Natural killer cell (primary cell): ENCODE measurements at regions not wholly inside any gene's neighbourhood (a gene's known extent, or its start where the extent isn't known, plus 50 kb on each side); places are given as distances from the start of the nearest gene placed in this dataset.

Experiments
- ATAC-seq, 3 donors: fragments of 150-1000 bp in 2 of 3; fragments of 200-7000 bp in 1 of 3; cut with Tn5 transposase; 1 replicate in 1 of 3; 2 replicates in 2 of 3; pipeline ENCODE4 v1.10.0; 2021; ENCODE audit warnings: mild to moderate bottlenecking in 2 of 3, moderate library complexity in 2 of 3
- DNase-seq, 2 donors: peaks; one replicate each; pipeline versions ENCODE4 v3.0.0 to v3.0.0-alpha.2; 2013 to 2021; ENCODE audit warnings: mixed read lengths in 1 of 2
- H3K27ac ChIP-seq: one replicate; pipeline ENCODE4 v1.5.1; 2013; ENCODE audit warnings: mild to moderate bottlenecking, low read length
- H3K27me3 ChIP-seq: one replicate; pipeline ENCODE4 v1.6.1; 2013; ENCODE audit warnings: low read length; ENCODE audit not compliant: control insufficient read depth, insufficient read depth
- H3K36me3 ChIP-seq: one replicate; pipeline ENCODE4 v1.6.1; 2013; ENCODE audit warnings: low read length; ENCODE audit not compliant: control insufficient read depth, insufficient read depth
- H3K4me1 ChIP-seq: one replicate; pipeline ENCODE4 v1.6.1; 2013; ENCODE audit warnings: low read length; ENCODE audit not compliant: control insufficient read depth, insufficient read depth
- H3K4me3 ChIP-seq: one replicate; pipeline ENCODE4 v1.5.1; 2013; ENCODE audit warnings: low read length
- H3K9me3 ChIP-seq: one replicate; pipeline ENCODE4 v1.6.1; 2013; ENCODE audit warnings: low read length; ENCODE audit not compliant: control insufficient read depth, insufficient read depth
- H3K27ac Mint-ChIP-seq, 2 donors: one replicate each; pipeline ENCODE4 v1.8.0; 2022; ENCODE audit warnings: mild to moderate bottlenecking in 2 of 2, mixed read lengths in 2 of 2, moderate library complexity in 1 of 2
- H3K27me3 Mint-ChIP-seq, 2 donors: one replicate each; pipeline ENCODE4 v1.8.0; 2022; ENCODE audit warnings: low read depth in 2 of 2, mixed read lengths in 2 of 2
- H3K36me3 Mint-ChIP-seq: one replicate; pipeline ENCODE4 v1.8.0; 2022; ENCODE audit warnings: mixed read lengths
- H3K4me1 Mint-ChIP-seq, 2 donors: one replicate each; pipeline ENCODE4 v1.8.0; 2022; ENCODE audit warnings: mixed read lengths in 2 of 2
- H3K4me3 Mint-ChIP-seq: one replicate; pipeline ENCODE4 v1.8.0; 2022; ENCODE audit warnings: mild to moderate bottlenecking, moderate library complexity, mixed read lengths
- H3K9me3 Mint-ChIP-seq, 2 donors: one replicate each; pipeline ENCODE4 v1.8.0; 2022; ENCODE audit warnings: mixed read lengths in 2 of 2
- WGBS: methylation state at CpG from one replicate; pipeline ENCODE4 v1.1.7; 2013; ENCODE audit warnings: missing lambda C conversion rate; ENCODE audit not compliant: insufficient coverage; 5-methylcytosine and 5-hydroxymethylcytosine counted together
- intact Hi-C: fragments of 100-400 bp; cut with micrococcal nuclease; formaldehyde crosslinking; loops from one replicate; pipeline ENCODE4 v1.14.2; 2022
- TF ChIP-seq, protein P1 (sequence below): fragments of 200-600 bp; IDR thresholded peaks from one replicate; pipeline ENCODE4 v1.8.0; 2022; ENCODE audit warnings: antibody characterized with exemption

DNA sequence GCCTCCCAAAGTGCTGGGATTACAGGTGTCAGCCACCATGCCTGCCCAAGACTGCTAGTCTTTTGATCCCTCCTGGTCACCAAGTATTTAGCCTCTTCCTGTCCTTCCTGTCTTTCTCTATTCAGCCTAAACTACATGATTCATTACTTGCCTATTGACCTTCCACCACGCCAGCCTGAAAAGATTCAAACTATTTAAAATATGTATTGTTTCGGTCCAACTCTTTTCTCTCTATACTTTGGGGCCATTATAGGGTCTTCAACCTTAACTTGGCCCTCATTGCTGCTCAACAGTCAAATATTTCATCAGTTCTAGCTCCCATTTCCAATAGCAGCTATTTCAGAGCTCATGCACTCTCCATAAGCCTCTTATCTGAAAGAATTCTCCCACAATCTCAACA lies 153.0 kb downstream of the TNFSF18 start:
- Mint-ChIP-seq H3K9me3 (no peaks in the 10 kb centered on the region), H3K4me3 (no peak overlapping the region), H3K27ac (no peak overlapping the region), H3K27me3 (peaks cover 0 to 6% of the 10 kb centered on the region in 2 donors), H3K4me1 (peaks cover 22 to 29% of the 10 kb centered on the region in 2 donors), H3K36me3 (no peaks in the 10 kb centered on the region)
- Histone ChIP-seq H3K36me3 (no peaks in the 10 kb centered on the region), H3K27ac (no peak overlapping the region), H3K9me3 (no peaks in the 10 kb centered on the region), H3K27me3 (no peaks in the 10 kb centered on the region), H3K4me3 (no peak overlapping the region), H3K4me1 (peaks cover 7% of the 10 kb centered on the region)
- TF ChIP-seq, protein P1, sequence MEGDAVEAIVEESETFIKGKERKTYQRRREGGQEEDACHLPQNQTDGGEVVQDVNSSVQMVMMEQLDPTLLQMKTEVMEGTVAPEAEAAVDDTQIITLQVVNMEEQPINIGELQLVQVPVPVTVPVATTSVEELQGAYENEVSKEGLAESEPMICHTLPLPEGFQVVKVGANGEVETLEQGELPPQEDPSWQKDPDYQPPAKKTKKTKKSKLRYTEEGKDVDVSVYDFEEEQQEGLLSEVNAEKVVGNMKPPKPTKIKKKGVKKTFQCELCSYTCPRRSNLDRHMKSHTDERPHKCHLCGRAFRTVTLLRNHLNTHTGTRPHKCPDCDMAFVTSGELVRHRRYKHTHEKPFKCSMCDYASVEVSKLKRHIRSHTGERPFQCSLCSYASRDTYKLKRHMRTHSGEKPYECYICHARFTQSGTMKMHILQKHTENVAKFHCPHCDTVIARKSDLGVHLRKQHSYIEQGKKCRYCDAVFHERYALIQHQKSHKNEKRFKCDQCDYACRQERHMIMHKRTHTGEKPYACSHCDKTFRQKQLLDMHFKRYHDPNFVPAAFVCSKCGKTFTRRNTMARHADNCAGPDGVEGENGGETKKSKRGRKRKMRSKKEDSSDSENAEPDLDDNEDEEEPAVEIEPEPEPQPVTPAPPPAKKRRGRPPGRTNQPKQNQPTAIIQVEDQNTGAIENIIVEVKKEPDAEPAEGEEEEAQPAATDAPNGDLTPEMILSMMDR = no peak
- ATAC-seq (no peak), DNase-seq (no peak)
- WGBS = 95% methylated on average over 2 of the region's 2 CpGs
- intact Hi-C loops = loop anchor here (5.0 kb wide), 1 partner anchor 80 kb away; no protein-coding TSS in a partner anchor

DNA sequence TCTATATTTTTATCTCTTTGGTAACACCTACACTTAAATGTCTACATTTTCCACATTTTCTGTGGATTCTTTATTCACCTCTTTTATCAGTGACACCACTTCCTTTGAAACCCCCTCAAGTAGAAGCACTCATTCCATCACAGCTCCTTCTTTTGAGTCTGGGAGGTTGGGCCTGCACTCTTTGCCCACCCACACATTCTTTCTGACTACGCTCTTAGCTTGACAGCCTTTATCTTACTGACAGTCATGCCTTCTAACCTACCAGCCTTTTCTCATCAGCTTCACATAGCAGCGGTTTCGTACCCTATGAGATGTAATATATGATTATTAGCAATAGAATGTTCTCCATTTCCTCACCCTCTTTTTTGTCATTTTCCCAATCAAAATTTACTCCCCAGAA lies 151.9 kb downstream of the TNFSF18 start:
- H3K27ac Mint-ChIP-seq = no peak overlapping the region

DNA sequence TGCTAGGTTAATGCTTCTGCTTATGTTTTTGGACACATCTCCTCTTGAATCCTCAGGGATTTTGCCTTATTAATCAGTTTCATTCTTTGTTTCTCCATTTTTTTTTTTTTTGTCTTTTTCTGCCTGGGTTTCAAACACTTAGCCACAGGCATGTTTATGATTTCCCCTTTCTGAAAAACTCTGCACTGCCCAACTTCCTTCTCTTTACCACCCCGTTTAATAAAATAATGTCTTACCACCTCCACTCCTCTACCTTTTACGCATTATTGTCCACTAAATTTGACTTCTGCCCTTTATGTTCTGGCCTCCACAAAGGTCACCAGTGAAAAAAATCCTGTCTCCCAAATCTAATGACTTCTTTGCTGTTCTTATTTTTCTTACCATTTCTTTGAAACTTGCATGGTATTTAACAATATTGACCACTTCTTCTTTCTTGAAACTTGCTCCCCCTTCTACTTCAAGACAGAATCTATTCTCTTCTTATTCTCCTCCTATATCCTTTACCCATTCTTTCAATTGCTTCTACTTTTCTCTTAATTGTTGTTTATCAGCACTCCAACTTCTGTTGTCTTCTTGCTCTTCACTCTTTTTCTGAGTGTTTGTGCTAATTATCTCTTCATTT lies 150.3 kb downstream of the TNFSF18 start:
- Histone ChIP-seq H3K27ac (no peak overlapping the region), H3K4me3 (no peak overlapping the region), H3K27me3 (no peaks in the 10 kb centered on the region), H3K36me3 (no peaks in the 10 kb centered on the region), H3K4me1 (peaks cover 3% of the 10 kb centered on the region), H3K9me3 (no peaks in the 10 kb centered on the region)
- DNase-seq (no peak), ATAC-seq (no peak)
- peaks cover 9 to 15% of the 10 kb centered on the region in 2 donors for H3K4me1 Mint-ChIP-seq
- H3K9me3 Mint-ChIP-seq = no peaks in the 10 kb centered on the region
- H3K27ac Mint-ChIP-seq = peak overlapping the region in 1 of 2 donors; percentile 5
- peaks cover 0 to 6% of the 10 kb centered on the region in 2 donors for H3K27me3 Mint-ChIP-seq
- 23% methylated on average over 2 of the region's 2 CpGs for WGBS
- TF ChIP-seq, protein P1 = no peak
- H3K4me3 Mint-ChIP-seq = no peak overlapping the region
- intact Hi-C loops = no loop called here
- no peaks in the 10 kb centered on the region for H3K36me3 Mint-ChIP-seq

More for the DNA sequence above, 151.9 kb downstream of the TNFSF18 start:
- WGBS = 94% methylated on average over 1 of the region's 3 CpGs
- no peaks in the 10 kb centered on the region for H3K36me3 ChIP-seq
- Mint-ChIP-seq H3K27me3 (peaks cover 0 to 6% of the 10 kb centered on the region in 2 donors), H3K36me3 (no peaks in the 10 kb centered on the region), H3K4me1 (peaks cover 22 to 29% of the 10 kb centered on the region in 2 donors), H3K9me3 (no peaks in the 10 kb centered on the region), H3K4me3 (no peak overlapping the region)
- no peak overlapping the region for H3K4me3 ChIP-seq
- no peak for DNase-seq
- TF ChIP-seq, protein P1 = no peak
- peaks cover 7% of the 10 kb centered on the region for H3K4me1 ChIP-seq
- intact Hi-C loops = loop anchor here (5.0 kb wide), 1 partner anchor 82 kb away; no protein-coding TSS in a partner anchor
- H3K9me3 ChIP-seq = no peaks in the 10 kb centered on the region
- no peak for ATAC-seq
- H3K27ac ChIP-seq = no peak overlapping the region
- no peaks in the 10 kb centered on the region for H3K27me3 ChIP-seq

DNA sequence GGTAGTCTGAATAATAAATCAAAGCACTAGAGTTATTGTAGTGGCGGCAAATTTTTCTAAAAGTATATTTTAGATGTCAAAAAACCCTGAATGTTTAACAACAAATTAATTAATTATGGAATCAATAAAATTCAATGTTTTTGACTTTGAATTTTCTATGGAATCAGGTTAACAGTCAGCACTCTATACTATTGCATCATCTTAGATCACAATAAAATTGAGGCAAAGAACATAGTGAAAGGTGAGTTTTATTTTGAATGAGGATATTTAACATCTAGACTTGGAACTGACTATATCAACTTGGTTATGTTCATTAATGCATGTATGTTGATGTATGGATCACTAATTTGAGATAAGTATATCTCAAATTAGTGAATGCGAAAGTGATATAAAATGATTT lies 148.5 kb downstream of the TNFSF18 start:
- ATAC-seq (no peak), DNase-seq (no peak)
- TF ChIP-seq, protein P1 = no peak
- peaks cover 0 to 6% of the 10 kb centered on the region in 2 donors for H3K27me3 Mint-ChIP-seq
- no peak overlapping the region for H3K4me3 Mint-ChIP-seq
- H3K9me3 Mint-ChIP-seq = no peaks in the 10 kb centered on the region
- Histone ChIP-seq H3K27ac (no peak overlapping the region), H3K36me3 (no peaks in the 10 kb centered on the region), H3K4me3 (no peak overlapping the region), H3K9me3 (no peaks in the 10 kb centered on the region), H3K4me1 (peaks cover 3% of the 10 kb centered on the region), H3K27me3 (no peaks in the 10 kb centered on the region)
- intact Hi-C loops = no loop called here
- no peak overlapping the region for H3K27ac Mint-ChIP-seq
- H3K36me3 Mint-ChIP-seq = no peaks in the 10 kb centered on the region
- WGBS = 83% methylated on average over 1 of the region's 2 CpGs
- H3K4me1 Mint-ChIP-seq = peaks cover 12 to 19% of the 10 kb centered on the region in 2 donors
